ENCODE measurements at regions not wholly inside any gene's neighbourhood (a gene's known extent, or its start where the extent isn't known, plus 50 kb on each side); places are given as distances from the start of the nearest gene placed in this dataset.

DNA sequence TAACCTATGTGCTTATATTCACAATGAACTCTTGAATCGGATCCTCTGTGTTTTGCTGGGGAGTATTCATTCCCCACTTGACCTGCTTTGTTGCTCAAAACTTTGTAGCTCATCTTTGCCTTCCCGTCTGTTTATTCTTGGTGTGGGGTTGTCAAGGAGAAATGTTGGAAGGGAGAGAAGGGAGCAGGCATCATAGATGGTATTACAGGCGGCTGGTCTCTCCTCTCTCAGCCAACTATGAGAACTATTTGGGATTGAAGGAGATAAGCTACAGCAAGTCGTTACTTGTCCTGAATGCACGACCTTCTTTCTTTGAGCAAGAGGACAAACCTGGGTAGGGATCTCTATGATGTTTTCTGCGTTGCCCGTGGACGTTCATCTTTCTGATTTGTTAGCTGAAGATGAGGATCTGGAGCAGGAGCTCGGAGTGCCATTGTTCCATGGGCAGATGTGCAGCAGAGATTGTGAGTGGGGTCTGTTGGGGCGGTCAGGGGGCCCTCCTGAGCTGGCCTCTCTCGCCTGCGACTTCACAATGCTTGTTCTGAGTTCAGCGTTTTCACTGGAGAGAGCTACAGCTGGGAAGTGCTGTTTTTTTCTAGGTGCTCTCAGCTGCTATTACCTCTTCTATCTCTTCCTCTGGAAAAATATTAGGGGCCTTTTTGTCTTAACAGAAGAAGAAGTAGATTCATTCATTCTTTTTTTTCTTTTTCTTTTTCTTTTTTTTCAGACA is 126.9 kb upstream of the KLF6 start:
- no peak for TF ChIP-seq EZH2phosphoT487 (conservative IDR thresholded peaks at IDR 0.05; ENCODE audit: low read length)
- TF ChIP-seq CTCF (IDR thresholded peaks at IDR 0.05; ENCODE audit: insufficient read depth, low read length, poor library complexity, severe bottlenecking), result no peak
